ENCODE measurements at regions not wholly inside any gene's neighbourhood (a gene's known extent, or its start where the extent isn't known, plus 50 kb on each side); places are given as distances from the start of the nearest gene placed in this dataset.

- no peak for DNase-seq
Measured at GRCh38 chr6:227074-227782, 65.1 kb upstream of the DUSP22 start.

- DNase-seq = no peak
Measured at GRCh38 chr6:227812-228338, 64.4 kb upstream of the DUSP22 start.

- DNase-seq = no peak
Measured at GRCh38 chr6:228881-229651, 63.2 kb upstream of the DUSP22 start.

GRCh38 chr6:231779-232178 lies 60.5 kb upstream of the DUSP22 start:
- DNase-seq = no peak

DNA sequence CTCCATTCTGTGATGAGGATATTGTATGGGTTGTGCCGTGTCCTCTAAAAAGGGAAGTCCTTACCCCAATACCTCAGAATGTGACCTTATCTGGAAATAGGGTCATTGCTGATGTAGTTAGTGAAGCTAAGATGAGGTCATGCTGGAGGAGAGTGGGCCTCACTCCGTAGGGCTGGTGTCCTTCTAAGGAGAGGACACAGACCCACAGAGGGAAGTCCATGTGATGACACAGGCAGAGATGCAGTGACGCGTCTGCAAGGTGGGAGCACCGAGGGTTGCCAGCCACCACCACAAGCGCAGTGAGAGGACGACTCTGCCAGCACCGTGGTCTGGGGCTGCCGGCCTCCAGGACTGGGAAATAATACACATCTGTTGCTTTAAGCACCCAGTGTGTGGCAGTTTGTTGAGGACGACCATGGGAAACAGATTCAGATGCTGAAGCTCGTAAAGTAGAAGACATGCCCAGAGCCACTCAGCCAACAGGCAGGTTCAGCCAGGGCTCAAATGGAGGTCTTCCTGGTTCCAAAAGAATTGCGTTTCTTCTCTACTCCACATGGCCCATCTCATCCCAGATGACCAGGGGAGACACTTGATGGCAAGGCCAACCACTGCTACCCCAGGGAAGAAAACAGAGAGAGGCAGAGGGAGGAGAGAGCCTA lies 59.2 kb upstream of the DUSP22 start:
- DNase-seq = no peak

DNA sequence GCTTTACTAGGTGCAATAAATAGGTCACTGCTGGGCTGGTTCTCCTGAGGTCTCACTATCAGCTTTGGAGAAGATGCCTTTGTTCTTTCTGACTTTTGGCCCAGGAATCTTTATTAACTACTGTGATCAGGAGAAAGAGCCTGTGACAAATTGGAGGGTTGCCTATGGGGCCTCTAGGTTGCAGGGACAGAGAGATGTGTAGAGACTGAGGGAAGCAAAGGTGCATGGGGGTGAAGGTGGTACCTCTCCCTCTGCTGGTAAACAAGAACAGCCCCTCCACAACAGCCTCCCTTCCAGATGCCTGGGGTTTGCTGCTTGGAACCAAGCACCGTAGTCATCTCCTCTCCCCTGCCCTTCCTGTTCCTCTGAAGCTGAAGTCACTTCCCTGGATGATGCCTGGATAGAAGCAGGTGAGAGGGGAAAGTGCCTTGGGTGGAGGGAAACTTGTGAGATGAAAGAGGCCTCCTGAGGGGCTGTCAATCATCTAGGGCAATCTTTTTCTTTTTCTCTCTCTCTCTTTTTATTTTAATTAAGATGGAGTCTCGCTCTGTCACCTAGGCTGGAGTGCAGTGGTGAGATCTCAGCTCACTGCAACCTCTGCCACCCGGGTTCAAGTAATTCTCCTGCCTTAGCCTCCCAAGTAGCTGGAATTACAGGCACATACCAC lies 57.4 kb upstream of the DUSP22 start:
- no peak for DNase-seq

DNA sequence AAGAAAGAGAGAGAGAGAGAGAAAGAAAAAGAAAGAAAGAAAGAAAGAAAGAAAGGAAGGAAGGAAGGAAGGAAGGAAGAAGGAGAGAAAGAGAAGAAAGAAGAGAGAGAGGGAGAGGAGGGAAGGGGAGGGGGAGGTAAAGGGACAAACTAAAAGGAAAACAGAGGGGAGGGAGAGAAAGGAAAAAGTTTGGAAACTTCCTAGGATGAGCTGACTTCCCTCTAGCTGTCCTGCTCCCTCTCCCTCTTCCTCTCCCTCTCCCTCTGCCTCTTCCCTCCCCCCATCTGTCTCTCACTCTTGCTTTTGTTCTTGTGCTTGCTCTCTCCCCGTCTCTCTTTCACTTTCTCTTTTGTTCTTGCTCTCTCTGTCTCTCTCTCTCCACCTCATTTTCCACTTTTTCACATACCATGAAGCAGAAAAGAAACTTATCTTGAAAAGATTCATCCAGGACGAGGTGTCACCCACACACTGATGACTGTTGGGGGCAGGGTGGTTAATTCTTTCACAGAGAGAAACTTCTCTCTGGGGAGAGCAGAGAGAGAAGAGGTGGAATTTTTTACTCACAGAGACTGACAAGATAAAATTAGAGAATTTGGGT lies 56.4 kb upstream of the DUSP22 start:
- no peak for DNase-seq

DNA sequence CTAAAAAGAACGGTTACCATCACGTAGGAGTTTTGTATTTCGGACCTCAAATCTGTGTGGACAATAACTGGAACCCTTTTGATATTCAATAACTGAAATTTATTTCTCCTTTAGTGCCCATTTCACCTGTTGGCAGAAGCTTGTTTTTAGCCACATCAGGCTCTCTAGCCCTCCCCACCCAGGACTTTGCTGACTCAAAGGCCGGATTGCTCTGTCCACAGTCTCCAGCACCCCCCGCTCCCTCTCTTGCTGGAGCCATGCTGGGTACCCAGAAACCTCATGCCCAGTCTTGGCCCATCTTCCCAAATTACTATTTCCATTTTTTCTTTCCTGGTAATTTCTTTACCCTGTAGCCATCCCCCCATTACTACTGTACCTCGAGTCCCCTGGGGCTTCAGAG lies 55.8 kb upstream of the DUSP22 start:
- no peak for DNase-seq

DNA sequence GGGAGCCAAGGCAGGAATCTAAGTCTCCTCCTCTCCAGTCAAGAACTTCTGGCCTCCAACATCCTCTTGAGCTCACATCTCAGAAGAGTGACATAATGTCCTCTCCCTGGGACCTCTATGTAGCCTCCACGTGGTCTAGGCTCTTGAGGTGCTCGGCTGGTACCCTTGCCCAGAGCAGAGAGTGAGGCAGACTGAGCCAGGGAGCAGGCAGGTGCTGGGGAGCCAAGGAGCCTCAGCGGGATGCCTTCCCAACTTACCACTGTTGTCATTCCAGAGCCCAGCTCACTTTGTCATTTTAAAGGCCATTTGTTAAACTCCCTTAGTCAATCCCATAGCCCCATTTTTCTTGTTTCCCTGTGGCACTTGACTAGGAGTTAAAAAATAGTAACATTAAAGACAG lies 52.1 kb upstream of the DUSP22 start:
- no peak for DNase-seq

GRCh38 chr6:241336-241865 lies 50.9 kb upstream of the DUSP22 start:
- no peak for DNase-seq
